Endodermal cell (in vitro differentiated cells): ENCODE measurements at regions not wholly inside any gene's neighbourhood (a gene's known extent, or its start where the extent isn't known, plus 50 kb on each side); places are given as distances from the start of the nearest gene placed in this dataset.

Experiments used
- DNase-seq: peaks from one replicate; pipeline ENCODE4 v3.0.0-alpha.2; 2017
- H3K27ac ChIP-seq: 2 replicates; pipeline ENCODE4 v1.5.1; 2013; ENCODE audit warnings: mild to moderate bottlenecking, low read depth, low read length, moderate library complexity
- H3K27me3 ChIP-seq: 2 replicates; pipeline ENCODE4 v1.6.1; 2013; ENCODE audit warnings: mild to moderate bottlenecking, low read length, moderate library complexity; ENCODE audit not compliant: insufficient read depth, control insufficient read depth, poor library complexity, severe bottlenecking
- H3K36me3 ChIP-seq: 2 replicates; pipeline ENCODE4 v1.7.0; 2013; ENCODE audit warnings: mild to moderate bottlenecking, low read length, moderate library complexity; ENCODE audit not compliant: control insufficient read depth, insufficient read depth
- H3K4me1 ChIP-seq: one replicate; pipeline ENCODE4 v1.7.0; 2013; ENCODE audit warnings: low read length; ENCODE audit not compliant: control insufficient read depth, insufficient read depth
- H3K4me3 ChIP-seq: 2 replicates; pipeline ENCODE4 v1.5.1; 2013; ENCODE audit warnings: mild to moderate bottlenecking, low read length, moderate library complexity
- H3K9ac ChIP-seq: 2 replicates; pipeline ENCODE4 v1.6.1; 2013; ENCODE audit warnings: mild to moderate bottlenecking, low read length, moderate library complexity; ENCODE audit not compliant: poor library complexity, severe bottlenecking; ENCODE audit errors: extremely low read depth
- H3K9me3 ChIP-seq: 2 replicates; pipeline ENCODE4 v1.6.1; 2013; ENCODE audit warnings: mild to moderate bottlenecking, low read length, moderate library complexity; ENCODE audit not compliant: control insufficient read depth
- H3K27ac Mint-ChIP-seq: 2 replicates; pipeline ENCODE4 v1.8.0; 2020; ENCODE audit warnings: mixed read lengths
- H3K27me3 Mint-ChIP-seq: 2 replicates; pipeline ENCODE4 v1.8.0; 2021; ENCODE audit warnings: mild to moderate bottlenecking, mixed read lengths; ENCODE audit not compliant: insufficient read depth
- H3K36me3 Mint-ChIP-seq: 2 replicates; pipeline ENCODE4 v1.8.0; 2020; ENCODE audit warnings: low read depth, mixed read lengths
- H3K4me1 Mint-ChIP-seq: 2 replicates; pipeline ENCODE4 v1.8.0; 2020; ENCODE audit warnings: mixed read lengths
- H3K4me3 Mint-ChIP-seq: 2 replicates; pipeline ENCODE4 v1.8.0; 2020; ENCODE audit warnings: mild to moderate bottlenecking, moderate library complexity, mixed read lengths
- H3K9me3 Mint-ChIP-seq: 2 replicates; pipeline ENCODE4 v1.8.0; 2020; ENCODE audit warnings: mild to moderate bottlenecking, mixed read lengths
- CTCF ChIP-seq: fragments of 200-600 bp; sonication (generic); conservative IDR thresholded peaks from 2 replicates; pipeline ENCODE4 v1.5.0; 2021; ENCODE audit warnings: antibody characterized with exemption, mild to moderate bottlenecking
- WGBS, 2 experiments: methylation state at CpG; one replicate each; pipeline versions ENCODE4 v1.1.5 to v1.1.7; 2013; ENCODE audit warnings: missing lambda C conversion rate in 2 of 2, mixed read lengths in 1 of 2; ENCODE audit not compliant: insufficient coverage in 1 of 2, insufficient read length in 1 of 2; 5-methylcytosine and 5-hydroxymethylcytosine counted together

DNA sequence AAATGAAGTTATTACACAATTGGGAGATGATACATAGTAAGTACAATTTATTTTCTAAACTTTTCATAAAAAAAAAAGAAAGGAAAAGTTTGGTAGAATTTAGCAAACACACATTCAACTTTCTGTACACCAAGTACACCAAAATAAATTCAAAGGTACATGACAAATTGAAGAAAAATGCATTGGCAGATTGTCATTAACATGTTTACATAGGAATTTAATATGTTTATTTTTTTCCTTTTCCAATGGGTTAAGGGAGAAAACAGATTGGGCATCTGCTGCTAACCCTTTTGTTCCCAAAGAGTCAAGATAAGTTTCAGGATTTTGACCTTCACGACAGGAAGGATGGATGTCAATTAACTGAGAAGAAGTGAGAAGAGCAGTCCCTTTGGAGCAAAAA lies 620.4 kb downstream of the XIRP2 start:
- Histone ChIP-seq H3K9me3 (no peaks in the 10 kb centered on the region), H3K27ac (no peak overlapping the region), H3K36me3 (no peaks in the 10 kb centered on the region), H3K4me1 (no peaks in the 10 kb centered on the region), H3K4me3 (no peak overlapping the region), H3K9ac (no peak overlapping the region), H3K27me3 (no peaks in the 10 kb centered on the region)
- Mint-ChIP-seq H3K4me3 (no peak overlapping the region), H3K36me3 (no peaks in the 10 kb centered on the region), H3K27ac (peak overlapping the region; percentile 42), H3K27me3 (no peaks in the 10 kb centered on the region), H3K4me1 (peaks cover 22% of the 10 kb centered on the region), H3K9me3 (no peaks in the 10 kb centered on the region)
- no peak for TF ChIP-seq CTCF
- DNase-seq = no peak
- 33 to 39% methylated on average over 1 of the region's 1 CpG for WGBS, 2 experiments

- Histone ChIP-seq H3K27ac (no peak overlapping the region), H3K9me3 (no peaks in the 10 kb centered on the region), H3K4me3 (no peak overlapping the region), H3K4me1 (no peaks in the 10 kb centered on the region), H3K36me3 (no peaks in the 10 kb centered on the region), H3K9ac (no peak overlapping the region), H3K27me3 (no peaks in the 10 kb centered on the region)
- 100% methylated on average over 1 of the region's 1 CpG; no CpG with 5 or more reads in 1 of the 2 experiments for WGBS, 2 experiments
- Mint-ChIP-seq H3K4me1 (peaks cover 22% of the 10 kb centered on the region), H3K9me3 (no peaks in the 10 kb centered on the region), H3K36me3 (no peaks in the 10 kb centered on the region), H3K27me3 (no peaks in the 10 kb centered on the region), H3K4me3 (no peak overlapping the region), H3K27ac (no peak overlapping the region)
- DNase-seq = no peak
- TF ChIP-seq CTCF = no peak
Measured at GRCh38 chr2:167506395-167506794, 618.1 kb downstream of the XIRP2 start.

GRCh38 chr2:167504695-167505094 lies 616.4 kb downstream of the XIRP2 start:
- TF ChIP-seq CTCF = no peak
- H3K36me3 ChIP-seq = no peaks in the 10 kb centered on the region
- no peaks in the 10 kb centered on the region for H3K27me3 ChIP-seq
- H3K9me3 ChIP-seq = no peaks in the 10 kb centered on the region
- Mint-ChIP-seq H3K27me3 (no peaks in the 10 kb centered on the region), H3K27ac (no peak overlapping the region), H3K36me3 (no peaks in the 10 kb centered on the region), H3K4me3 (no peak overlapping the region), H3K9me3 (no peaks in the 10 kb centered on the region), H3K4me1 (peaks cover 12% of the 10 kb centered on the region)
- H3K9ac ChIP-seq = no peak overlapping the region
- H3K4me1 ChIP-seq = no peaks in the 10 kb centered on the region
- H3K4me3 ChIP-seq = no peak overlapping the region
- no peak overlapping the region for H3K27ac ChIP-seq
- no peak for DNase-seq
